ENCODE measurements at regions not wholly inside any gene's neighbourhood (a gene's known extent, or its start where the extent isn't known, plus 50 kb on each side); places are given as distances from the start of the nearest gene placed in this dataset.

- H3K9me3 ChIP-seq (ENCODE audit: low read length): no peaks in the 10 kb centered on the region
- no peak overlapping the region for H3K9ac ChIP-seq (ENCODE audit: low read length)
- no peak overlapping the region for H2AFZ ChIP-seq (ENCODE audit: low read length)
- intact Hi-C loops (cut with micrococcal nuclease): no loop called here
- H3K4me3 ChIP-seq (ENCODE audit: low read length): no peak overlapping the region
- no peaks in the 10 kb centered on the region for H3K36me3 ChIP-seq (ENCODE audit: low read depth, low read length)
- H3K9me2 ChIP-seq (replicated peaks; ENCODE audit: low read length): no peaks in the 10 kb centered on the region
- DNase-seq: no peak
- no peak for ATAC-seq
- H3K79me2 ChIP-seq (ENCODE audit: low read length): no peaks in the 10 kb centered on the region
- POLR2A ChIA-PET (ENCODE audit: unreplicated experiment): no interaction called here
- H3K27ac ChIP-seq (ENCODE audit: low read length): no peak overlapping the region
- no peak for TF ChIP-seq CTCF (conservative IDR thresholded peaks at IDR 0.05; ENCODE audit: low read depth, low read length)
- no peak for TF ChIP-seq EZH2phosphoT487 (IDR thresholded peaks at IDR 0.05; ENCODE audit: borderline replicate concordance, low read length)
- TF ChIP-seq EZH2 (IDR thresholded peaks at IDR 0.05; ENCODE audit: low read length, unreplicated experiment): no peak
- no peaks in the 10 kb centered on the region for H3F3A ChIP-seq (ENCODE audit: low read length, unreplicated experiment)
- no peaks in the 10 kb centered on the region for H3K4me1 ChIP-seq (ENCODE audit: insufficient read depth, low read length)
- peaks cover 10% of the 10 kb centered on the region for H3K27me3 ChIP-seq (ENCODE audit: low read length)
- no TSS peak for BruUV-seq (replicated peaks)
- no peaks in the 10 kb centered on the region for H4K20me1 ChIP-seq (ENCODE audit: low read length)
- H3K4me2 ChIP-seq (ENCODE audit: low read length): no peak overlapping the region
- CTCF ChIA-PET: no interaction called here
These were observed 139.3 kb upstream of the ROBO2 start for GRCh38 chr3:76900596-76900995.

GRCh38 chr3:76908156-76908555, 131.7 kb upstream of the ROBO2 start:
- Histone ChIP-seq H3K4me3 (ENCODE audit: low read length) (no peak overlapping the region), H3K9ac (ENCODE audit: low read length) (no peak overlapping the region), H3F3A (ENCODE audit: low read length, unreplicated experiment) (no peaks in the 10 kb centered on the region), H3K79me2 (ENCODE audit: low read length) (no peaks in the 10 kb centered on the region), H2AFZ (ENCODE audit: low read length) (no peak overlapping the region), H3K27ac (ENCODE audit: low read length) (no peak overlapping the region), H3K9me3 (ENCODE audit: low read length) (no peaks in the 10 kb centered on the region), H3K27me3 (ENCODE audit: low read length) (peaks cover 22% of the 10 kb centered on the region), H3K9me2 (replicated peaks; ENCODE audit: low read length) (no peaks in the 10 kb centered on the region), H3K4me1 (ENCODE audit: insufficient read depth, low read length) (no peaks in the 10 kb centered on the region), H3K4me2 (ENCODE audit: low read length) (no peak overlapping the region), H4K20me1 (ENCODE audit: low read length) (no peaks in the 10 kb centered on the region), H3K36me3 (ENCODE audit: low read depth, low read length) (no peaks in the 10 kb centered on the region)
- intact Hi-C loops (cut with micrococcal nuclease): no loop called here
- DNase-seq (no peak), ATAC-seq (no peak)
- BruUV-seq (replicated peaks): no TSS peak
- CTCF ChIA-PET: no interaction called here
- POLR2A ChIA-PET (ENCODE audit: unreplicated experiment): no interaction called here
- TF ChIP-seq EZH2 (IDR thresholded peaks at IDR 0.05; ENCODE audit: low read length, unreplicated experiment) (no peak), EZH2phosphoT487 (IDR thresholded peaks at IDR 0.05; ENCODE audit: borderline replicate concordance, low read length) (no peak), CTCF (conservative IDR thresholded peaks at IDR 0.05; ENCODE audit: low read depth, low read length) (no peak)

DNA sequence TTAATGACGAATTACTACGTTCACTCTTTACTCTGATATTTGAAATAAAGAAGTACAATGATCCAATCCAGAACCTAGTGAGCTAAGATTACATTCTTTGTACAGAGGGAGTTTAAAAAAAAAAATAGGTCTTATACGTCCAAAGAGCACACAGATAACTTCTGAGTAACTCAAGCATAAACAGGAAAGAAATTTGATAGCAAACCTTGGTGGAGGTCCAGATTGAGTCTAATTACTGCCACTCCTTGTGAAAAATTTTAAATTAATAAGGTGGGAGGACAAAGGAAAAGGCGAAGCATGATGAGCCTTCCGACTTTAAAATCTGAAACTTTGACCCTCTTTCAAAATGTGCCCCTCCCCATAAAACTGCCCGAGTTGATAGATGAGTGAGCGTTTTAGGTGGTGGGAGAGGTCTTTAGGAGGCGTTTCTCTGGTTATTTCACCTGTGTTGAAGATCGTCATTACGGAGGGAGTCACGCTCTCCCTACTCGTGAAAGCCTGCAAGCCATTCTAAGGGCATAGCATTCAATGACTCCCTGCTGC, 127.0 kb upstream of the ROBO2 start:
- Histone ChIP-seq H3F3A (ENCODE audit: low read length, unreplicated experiment) (no peaks in the 10 kb centered on the region), H3K27ac (ENCODE audit: low read length) (no peak overlapping the region), H2AFZ (ENCODE audit: low read length) (no peak overlapping the region), H4K20me1 (ENCODE audit: low read length) (no peaks in the 10 kb centered on the region), H3K9me3 (ENCODE audit: low read length) (no peaks in the 10 kb centered on the region), H3K4me3 (ENCODE audit: low read length) (no peak overlapping the region), H3K27me3 (ENCODE audit: low read length) (peaks cover 7% of the 10 kb centered on the region; the same call in 1 of the 2 replicates), H3K9ac (ENCODE audit: low read length) (no peak overlapping the region), H3K79me2 (ENCODE audit: low read length) (no peaks in the 10 kb centered on the region), H3K4me2 (ENCODE audit: low read length) (no peak overlapping the region), H3K4me1 (ENCODE audit: insufficient read depth, low read length) (no peaks in the 10 kb centered on the region), H3K36me3 (ENCODE audit: low read depth, low read length) (no peaks in the 10 kb centered on the region), H3K9me2 (replicated peaks; ENCODE audit: low read length) (no peaks in the 10 kb centered on the region)
- no TSS peak for BruUV-seq (replicated peaks)
- POLR2A ChIA-PET (ENCODE audit: unreplicated experiment): no interaction called here
- no peak for DNase-seq
- CTCF ChIA-PET: no interaction called here
- no peak for ATAC-seq
- no peak for TF ChIP-seq EZH2phosphoT487 (IDR thresholded peaks at IDR 0.05; ENCODE audit: borderline replicate concordance, low read length)
- no peak for TF ChIP-seq EZH2 (IDR thresholded peaks at IDR 0.05; ENCODE audit: low read length, unreplicated experiment)
- no peak for TF ChIP-seq CTCF (conservative IDR thresholded peaks at IDR 0.05; ENCODE audit: low read depth, low read length)
- intact Hi-C loops (cut with micrococcal nuclease): no loop called here
